ENCODE measurements at regions not wholly inside any gene's neighbourhood (a gene's known extent, or its start where the extent isn't known, plus 50 kb on each side); places are given as distances from the start of the nearest gene placed in this dataset.

DNA sequence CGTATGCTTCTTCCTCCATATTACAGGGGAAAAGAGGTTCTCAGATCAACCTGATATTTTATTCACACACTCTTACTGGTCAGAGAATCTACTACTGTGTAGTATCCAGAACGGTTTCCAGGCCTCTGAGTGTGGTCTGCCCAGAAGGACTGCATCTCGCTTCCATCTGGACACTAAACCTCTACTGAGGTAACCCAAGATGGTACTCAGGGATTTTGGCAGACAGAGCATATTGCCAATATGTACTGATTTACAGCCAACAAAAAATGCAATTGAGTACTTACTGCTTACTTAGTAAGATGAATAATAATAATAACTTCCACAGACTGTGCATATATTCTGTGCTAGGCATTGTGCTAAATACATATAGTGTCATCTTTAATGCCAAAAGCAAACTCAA, 55.8 kb downstream of the CYRIA start:
- Histone ChIP-seq H3K9me3 (no peaks in the 10 kb centered on the region), H3K4me1 (peaks cover 0 to 24% of the 10 kb centered on the region in 2 donors), H3K27ac (no peak overlapping the region), H3K4me3 (no peak overlapping the region), H3K36me3 (no peaks in the 10 kb centered on the region), H3K27me3 (no peaks in the 10 kb centered on the region)
- TF ChIP-seq, protein P1, sequence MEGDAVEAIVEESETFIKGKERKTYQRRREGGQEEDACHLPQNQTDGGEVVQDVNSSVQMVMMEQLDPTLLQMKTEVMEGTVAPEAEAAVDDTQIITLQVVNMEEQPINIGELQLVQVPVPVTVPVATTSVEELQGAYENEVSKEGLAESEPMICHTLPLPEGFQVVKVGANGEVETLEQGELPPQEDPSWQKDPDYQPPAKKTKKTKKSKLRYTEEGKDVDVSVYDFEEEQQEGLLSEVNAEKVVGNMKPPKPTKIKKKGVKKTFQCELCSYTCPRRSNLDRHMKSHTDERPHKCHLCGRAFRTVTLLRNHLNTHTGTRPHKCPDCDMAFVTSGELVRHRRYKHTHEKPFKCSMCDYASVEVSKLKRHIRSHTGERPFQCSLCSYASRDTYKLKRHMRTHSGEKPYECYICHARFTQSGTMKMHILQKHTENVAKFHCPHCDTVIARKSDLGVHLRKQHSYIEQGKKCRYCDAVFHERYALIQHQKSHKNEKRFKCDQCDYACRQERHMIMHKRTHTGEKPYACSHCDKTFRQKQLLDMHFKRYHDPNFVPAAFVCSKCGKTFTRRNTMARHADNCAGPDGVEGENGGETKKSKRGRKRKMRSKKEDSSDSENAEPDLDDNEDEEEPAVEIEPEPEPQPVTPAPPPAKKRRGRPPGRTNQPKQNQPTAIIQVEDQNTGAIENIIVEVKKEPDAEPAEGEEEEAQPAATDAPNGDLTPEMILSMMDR (IDR thresholded peaks at IDR 0.05) = no peak
- DNase-seq (ENCODE audit: low spot score) = no peak

DNA sequence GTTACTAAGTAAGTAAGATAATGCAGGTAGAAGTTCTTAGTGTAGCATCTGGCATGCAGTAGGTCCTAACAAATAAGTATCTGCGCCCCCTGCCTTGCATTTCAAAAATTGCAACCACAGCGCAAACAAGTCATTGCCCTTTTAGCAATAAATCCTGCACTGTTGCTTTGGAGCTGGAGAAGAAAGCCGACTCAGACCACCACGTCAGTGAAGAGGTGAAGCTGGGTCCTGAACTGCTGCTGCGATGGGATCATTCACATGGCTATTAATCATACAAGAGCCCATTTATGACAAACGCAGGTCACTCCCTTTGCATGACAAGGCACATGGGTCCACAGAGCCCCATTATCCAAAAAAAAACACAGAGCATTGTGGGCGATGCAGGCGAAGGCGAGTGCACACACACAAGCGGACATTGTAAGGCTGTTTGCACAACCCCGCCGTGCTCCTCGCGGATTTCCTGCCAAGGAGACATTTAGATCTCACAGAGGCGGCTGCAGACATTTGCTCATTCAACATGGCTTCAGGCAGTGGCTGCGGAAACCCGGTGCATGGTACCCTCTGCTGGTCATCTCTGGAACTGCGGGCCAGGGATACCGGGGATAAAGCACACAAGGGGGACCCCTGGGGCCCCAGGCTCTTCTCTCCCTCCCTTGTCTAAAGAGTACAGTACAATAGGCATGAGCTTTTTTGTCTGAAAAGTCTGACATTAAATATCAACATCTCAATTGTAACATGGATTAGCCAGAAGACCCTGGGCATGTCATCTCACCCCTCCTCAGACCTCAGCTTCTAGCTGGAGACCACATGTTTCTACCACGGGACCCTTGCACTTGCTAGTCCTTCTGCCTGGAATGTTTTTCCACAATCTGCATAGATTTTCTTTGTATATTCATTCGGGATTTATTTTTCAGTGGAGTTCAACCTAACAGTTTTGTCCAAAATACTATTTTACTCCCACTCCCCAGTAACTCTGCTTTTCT, 56.7 kb downstream of the CYRIA start:
- no peak overlapping the region for H3K27ac ChIP-seq
- TF ChIP-seq, protein P1 (IDR thresholded peaks at IDR 0.05) = peak; percentile 90 to 95
- no peaks in the 10 kb centered on the region for H3K9me3 ChIP-seq
- no peaks in the 10 kb centered on the region for H3K36me3 ChIP-seq
- peaks cover 0 to 15% of the 10 kb centered on the region in 2 donors for H3K4me1 ChIP-seq
- peak overlapping the region; percentile 26 to 47 for H3K4me3 ChIP-seq
- DNase-seq (ENCODE audit: low spot score) = peak; percentile 93
- no peaks in the 10 kb centered on the region for H3K27me3 ChIP-seq

DNA sequence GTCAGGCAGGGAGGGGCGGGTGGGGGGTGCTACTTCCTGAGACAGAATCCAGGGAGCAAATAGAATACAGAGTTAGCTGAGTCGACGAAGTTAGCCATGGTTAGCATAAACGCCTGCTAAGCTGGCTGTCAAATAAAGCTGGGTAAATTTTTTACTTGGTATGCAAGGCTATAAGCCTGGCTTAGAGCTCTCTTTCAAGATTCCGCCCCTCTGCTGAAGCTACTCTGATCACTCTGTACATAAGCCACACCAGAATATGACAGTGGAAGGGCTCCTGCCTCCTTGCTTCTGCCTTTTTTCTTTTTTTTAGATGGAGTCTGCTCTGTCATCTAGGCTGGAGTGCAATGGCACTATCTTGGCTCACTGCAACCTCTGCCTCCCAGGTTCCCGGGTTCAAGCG, 58.3 kb downstream of the CYRIA start:
- no peak overlapping the region for H3K27ac ChIP-seq
- TF ChIP-seq, protein P1 (IDR thresholded peaks at IDR 0.05) = no peak

DNA sequence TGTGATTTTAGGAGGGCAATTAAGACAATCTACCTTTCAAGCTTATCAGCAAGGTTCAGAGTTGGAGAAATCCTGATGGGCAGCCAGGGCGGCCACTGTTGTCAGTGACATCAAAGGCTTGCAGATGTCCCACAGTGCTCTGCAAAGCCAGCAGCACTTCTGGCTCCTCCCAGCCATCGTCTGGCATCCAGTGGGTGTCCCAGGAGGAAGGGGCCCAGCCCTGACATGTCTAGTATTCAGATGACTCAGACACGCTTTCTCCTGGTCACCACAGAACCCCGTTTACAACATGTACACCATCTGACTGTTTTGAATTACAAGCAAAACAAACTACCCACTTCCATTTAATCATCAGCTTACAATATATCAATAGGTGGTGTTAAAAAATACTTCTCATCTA, 61.4 kb downstream of the CYRIA start:
- TF ChIP-seq, protein P1 (IDR thresholded peaks at IDR 0.05) = no peak
- H3K27ac ChIP-seq = no peak overlapping the region
- H3K36me3 ChIP-seq = no peaks in the 10 kb centered on the region
- H3K4me3 ChIP-seq = no peak overlapping the region
- no peaks in the 10 kb centered on the region for H3K27me3 ChIP-seq
- H3K4me1 ChIP-seq = peaks cover 0 to 7% of the 10 kb centered on the region in 2 donors
- H3K9me3 ChIP-seq = no peaks in the 10 kb centered on the region
- no peak for DNase-seq (ENCODE audit: low spot score)

More for the DNA sequence above, 58.3 kb downstream of the CYRIA start:
- no peak overlapping the region for H3K4me3 ChIP-seq
- no peak for DNase-seq (ENCODE audit: low spot score)
- peaks cover 0 to 9% of the 10 kb centered on the region in 2 donors for H3K4me1 ChIP-seq
- no peaks in the 10 kb centered on the region for H3K36me3 ChIP-seq
- no peaks in the 10 kb centered on the region for H3K9me3 ChIP-seq
- H3K27me3 ChIP-seq = no peaks in the 10 kb centered on the region

DNA sequence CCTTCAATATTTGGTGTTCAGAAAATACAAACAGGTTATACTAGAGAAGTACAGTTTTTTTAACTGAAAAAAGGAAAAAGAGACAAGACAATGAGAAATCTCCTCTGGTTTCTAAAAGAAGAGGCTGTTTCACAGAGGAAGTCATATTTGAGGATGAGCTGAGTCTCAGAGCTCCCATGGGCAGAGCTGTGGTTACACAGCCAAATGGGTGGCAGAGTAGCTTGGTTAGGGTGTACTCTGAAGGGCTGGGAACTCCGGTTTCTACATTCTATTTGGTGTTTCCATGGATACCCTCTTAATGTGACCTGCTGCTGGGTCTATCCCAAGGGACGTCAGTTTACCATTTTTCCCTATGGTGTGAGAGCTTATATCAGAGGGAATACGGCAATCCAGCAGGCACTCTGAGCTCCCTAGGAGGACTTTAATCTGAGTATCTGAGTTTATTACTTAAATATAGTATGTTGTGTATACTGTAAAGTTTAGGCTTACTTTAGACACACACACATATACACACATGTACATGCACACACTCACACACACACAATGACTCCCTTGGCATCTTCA, 74.2 kb downstream of the CYRIA start:
- H3K36me3 ChIP-seq = no peaks in the 10 kb centered on the region
- H3K27me3 ChIP-seq = no peaks in the 10 kb centered on the region
- no peak overlapping the region for H3K27ac ChIP-seq
- H3K9me3 ChIP-seq = no peaks in the 10 kb centered on the region
- TF ChIP-seq, protein P1 (IDR thresholded peaks at IDR 0.05) = no peak
- H3K4me1 ChIP-seq = no peaks in the 10 kb centered on the region
- no peak overlapping the region for H3K4me3 ChIP-seq
- DNase-seq (ENCODE audit: low spot score) = no peak
